Mesendoderm (in vitro differentiated cells): ENCODE measurements at regions not wholly inside any gene's neighbourhood (a gene's known extent, or its start where the extent isn't known, plus 50 kb on each side); places are given as distances from the start of the nearest gene placed in this dataset.

Experiments used
- DNase-seq: peaks from one replicate; pipeline ENCODE4 v3.0.0; 2013
- H2AK5ac ChIP-seq: 2 replicates; pipeline ENCODE4 v1.6.1; 2013; ENCODE audit warnings: low read length, inconsistent platforms
- H2BK120ac ChIP-seq: 2 replicates; pipeline ENCODE4 v1.6.1; 2013; ENCODE audit warnings: low read depth, mild to moderate bottlenecking, low read length, moderate library complexity, mixed read lengths
- H2BK15ac ChIP-seq: replicated peaks from 2 replicates; pipeline ENCODE4 v1.6.1; 2013; ENCODE audit warnings: low read depth, mild to moderate bottlenecking, moderate library complexity
- H2BK5ac ChIP-seq: 2 replicates; pipeline ENCODE4 v1.6.1; 2013; ENCODE audit warnings: low read length, inconsistent platforms
- H3K18ac ChIP-seq: 2 replicates; pipeline ENCODE4 v1.6.1; 2013; ENCODE audit warnings: mild to moderate bottlenecking, low read length, mixed read lengths
- H3K23ac ChIP-seq: one replicate; pipeline ENCODE4 v1.6.1; 2013; ENCODE audit warnings: low read length
- H3K27ac ChIP-seq: 2 replicates; pipeline ENCODE4 v1.5.1; 2013; ENCODE audit warnings: low read depth, mild to moderate bottlenecking, inconsistent platforms, low read length, moderate library complexity
- H3K27me3 ChIP-seq: 2 replicates; pipeline ENCODE4 v1.6.1; 2013; ENCODE audit warnings: low read length, control low read depth, mild to moderate bottlenecking, inconsistent platforms; ENCODE audit not compliant: insufficient read depth, poor library complexity
- H3K36me3 ChIP-seq: 2 replicates; pipeline ENCODE4 v1.6.1; 2013; ENCODE audit warnings: low read length, inconsistent platforms; ENCODE audit not compliant: control insufficient read depth, insufficient read depth
- H3K4ac ChIP-seq: one replicate; pipeline ENCODE4 v1.6.1; 2013; ENCODE audit warnings: low read depth, mild to moderate bottlenecking, low read length, moderate library complexity
- H3K4me1 ChIP-seq: 2 replicates; pipeline ENCODE4 v1.6.1; 2013; ENCODE audit warnings: low read depth, low read length, inconsistent platforms; ENCODE audit not compliant: control insufficient read depth
- H3K4me2 ChIP-seq: 2 replicates; pipeline ENCODE4 v1.6.1; 2013; ENCODE audit warnings: low read length
- H3K4me3 ChIP-seq: 2 replicates; pipeline ENCODE4 v1.5.1; 2013; ENCODE audit warnings: mild to moderate bottlenecking, low read length
- H3K56ac ChIP-seq: one replicate; pipeline ENCODE4 v1.6.1; 2013; ENCODE audit warnings: low read length
- H3K79me1 ChIP-seq: 2 replicates; pipeline ENCODE4 v1.6.1; 2013; ENCODE audit warnings: low read length, inconsistent platforms
- H3K79me2 ChIP-seq: 2 replicates; pipeline ENCODE4 v1.6.1; 2013; ENCODE audit warnings: mild to moderate bottlenecking, low read length; ENCODE audit not compliant: control insufficient read depth, insufficient read depth
- H3K9ac ChIP-seq: 2 replicates; pipeline ENCODE4 v1.6.1; 2013; ENCODE audit warnings: low read length, inconsistent platforms
- H4K5ac ChIP-seq: one replicate; pipeline ENCODE4 v1.6.1; 2013; ENCODE audit warnings: low read length
- H4K8ac ChIP-seq: one replicate; pipeline ENCODE4 v1.6.1; 2013; ENCODE audit warnings: low read depth, mild to moderate bottlenecking, control low read depth, low read length, moderate library complexity
- WGBS: extraction: QIAGEN DNeasy Blood & Tissue Kit; methylation state at CpG from one replicate; pipeline ENCODE4 v1.1.7; 2013; ENCODE audit warnings: low lambda C conversion rate, missing lambda C conversion rate; ENCODE audit not compliant: insufficient coverage; ENCODE audit errors: extremely low coverage; 5-methylcytosine and 5-hydroxymethylcytosine counted together

DNA sequence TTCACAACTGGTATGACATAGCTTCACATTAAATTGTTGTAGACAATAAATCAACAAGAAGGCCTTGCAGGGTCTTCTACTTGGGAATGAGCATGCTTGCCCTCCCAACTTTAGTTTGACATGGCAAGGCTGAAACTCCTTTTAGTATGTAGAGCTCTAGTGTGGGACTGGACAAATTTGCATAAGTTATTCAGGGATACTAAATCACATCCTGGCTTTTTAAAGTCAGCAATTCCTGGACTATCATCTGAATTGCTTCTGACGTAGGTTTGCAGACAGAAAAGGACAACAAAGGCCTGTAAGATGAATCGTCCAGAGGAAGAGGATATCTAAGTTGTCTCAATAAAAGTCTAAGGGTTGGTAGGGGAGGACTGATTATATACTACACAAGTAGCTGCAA, 123.0 kb upstream of the MAGEB16 start:
- no peak overlapping the region for H3K56ac ChIP-seq
- no peak overlapping the region for H2BK5ac ChIP-seq
- no peaks in the 10 kb centered on the region for H3K79me1 ChIP-seq
- H2BK120ac ChIP-seq = no peak overlapping the region
- no peak overlapping the region for H3K9ac ChIP-seq
- H3K27me3 ChIP-seq = no peaks in the 10 kb centered on the region
- WGBS = no CpG with 5 or more reads among the region's 2 CpGs
- no peak overlapping the region for H3K27ac ChIP-seq
- no peak overlapping the region for H3K18ac ChIP-seq
- H3K36me3 ChIP-seq = no peaks in the 10 kb centered on the region
- H4K5ac ChIP-seq = no peak overlapping the region
- H3K23ac ChIP-seq = no peak overlapping the region
- H3K4ac ChIP-seq = no peak overlapping the region
- H3K79me2 ChIP-seq = no peaks in the 10 kb centered on the region
- H2AK5ac ChIP-seq = no peak overlapping the region
- H3K4me2 ChIP-seq = no peak overlapping the region
- H3K4me3 ChIP-seq = no peak overlapping the region
- DNase-seq = no peak
- no peak overlapping the region for H2BK15ac ChIP-seq
- no peaks in the 10 kb centered on the region for H3K4me1 ChIP-seq
- no peak overlapping the region for H4K8ac ChIP-seq

DNA sequence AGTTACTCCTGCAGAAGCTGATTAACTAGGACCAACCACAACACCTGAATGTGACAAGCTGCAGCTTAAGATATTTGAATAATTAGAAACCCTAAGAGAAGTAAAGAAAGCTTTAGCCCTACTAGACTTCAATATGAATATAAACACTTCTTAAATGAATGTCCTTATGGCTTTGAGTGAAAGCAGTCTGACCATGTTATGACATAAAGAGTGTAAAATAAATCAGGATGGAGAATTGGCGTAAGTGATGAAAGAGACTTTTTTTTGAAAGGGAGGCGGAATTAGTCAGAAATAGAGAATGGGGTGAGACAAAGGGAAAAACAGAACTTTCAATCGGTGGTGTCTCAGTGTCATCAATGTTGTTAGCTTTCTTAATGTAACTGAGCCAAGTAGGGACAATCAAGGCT, 117.2 kb upstream of the MAGEB16 start:
- Histone ChIP-seq H3K4me1 (no peaks in the 10 kb centered on the region), H3K4me3 (no peak overlapping the region), H3K27me3 (no peaks in the 10 kb centered on the region), H3K36me3 (no peaks in the 10 kb centered on the region), H4K8ac (no peak overlapping the region), H2BK120ac (no peak overlapping the region), H3K4me2 (no peak overlapping the region), H3K4ac (no peak overlapping the region), H3K79me1 (no peaks in the 10 kb centered on the region), H3K56ac (no peak overlapping the region), H3K9ac (no peak overlapping the region), H2AK5ac (no peak overlapping the region), H3K79me2 (no peaks in the 10 kb centered on the region), H3K23ac (no peak overlapping the region), H2BK15ac (no peak overlapping the region), H3K18ac (no peak overlapping the region), H2BK5ac (no peak overlapping the region), H3K27ac (no peak overlapping the region), H4K5ac (no peak overlapping the region)
- no CpG with 5 or more reads among the region's 3 CpGs for WGBS
- DNase-seq = no peak

DNA sequence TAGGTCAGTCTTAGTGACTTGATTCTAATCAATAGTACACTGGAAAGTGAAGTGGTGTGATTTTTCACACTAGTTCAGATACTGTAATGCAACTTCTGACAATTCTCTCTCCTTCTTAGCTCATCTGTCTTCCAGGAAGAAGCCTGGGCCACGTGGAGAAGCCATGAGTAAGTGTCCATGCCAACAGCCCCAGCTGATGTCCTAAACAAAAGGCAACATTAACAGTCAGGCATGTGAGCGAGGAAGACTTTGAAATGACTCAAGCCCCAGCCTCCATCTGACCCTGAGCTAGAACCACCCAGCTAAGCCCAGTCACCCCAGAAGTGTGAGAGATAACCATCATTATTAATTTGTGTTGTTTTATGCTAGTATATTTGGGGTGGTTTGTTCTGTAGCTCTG, 115.7 kb upstream of the MAGEB16 start:
- H3K9ac ChIP-seq = no peak overlapping the region
- H3K79me1 ChIP-seq = no peaks in the 10 kb centered on the region
- no peak overlapping the region for H2BK15ac ChIP-seq
- no peak overlapping the region for H3K27ac ChIP-seq
- H3K27me3 ChIP-seq = no peaks in the 10 kb centered on the region
- no peaks in the 10 kb centered on the region for H3K79me2 ChIP-seq
- H3K23ac ChIP-seq = no peak overlapping the region
- DNase-seq = no peak
- no peak overlapping the region for H3K4me2 ChIP-seq
- no peak overlapping the region for H2AK5ac ChIP-seq
- no peak overlapping the region for H2BK5ac ChIP-seq
- no peak overlapping the region for H2BK120ac ChIP-seq
- H4K8ac ChIP-seq = no peak overlapping the region
- no peak overlapping the region for H3K56ac ChIP-seq
- H3K4me1 ChIP-seq = no peaks in the 10 kb centered on the region
- H3K36me3 ChIP-seq = no peaks in the 10 kb centered on the region
- WGBS = no CpG with 5 or more reads among the region's 2 CpGs
- H3K4me3 ChIP-seq = no peak overlapping the region
- H3K18ac ChIP-seq = no peak overlapping the region
- no peak overlapping the region for H3K4ac ChIP-seq
- no peak overlapping the region for H4K5ac ChIP-seq

DNA sequence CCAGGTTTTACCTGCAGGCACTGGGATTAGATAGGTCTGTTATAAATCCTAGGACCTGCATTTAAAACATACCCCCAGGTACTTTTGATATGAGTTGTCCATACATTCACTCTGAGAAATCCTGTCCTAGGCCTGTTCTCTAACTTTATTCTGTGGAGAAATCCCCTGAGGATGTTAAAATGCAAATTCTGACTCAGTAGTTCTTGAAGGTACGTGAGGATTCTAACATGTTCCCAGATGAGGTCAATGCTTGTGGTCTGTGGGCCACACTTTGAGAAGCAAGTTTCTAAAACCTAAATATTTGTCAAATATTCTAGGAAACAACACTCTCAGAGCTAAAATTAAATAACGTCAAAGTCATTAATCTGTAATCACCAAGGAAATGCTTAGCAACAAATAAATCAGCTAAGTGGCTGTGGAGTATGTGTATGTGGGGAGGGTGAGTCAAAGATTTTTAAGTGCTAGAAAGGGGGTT, 101.3 kb upstream of the MAGEB16 start:
- Histone ChIP-seq H3K27me3 (no peaks in the 10 kb centered on the region), H3K4me1 (no peaks in the 10 kb centered on the region), H3K27ac (no peak overlapping the region), H3K23ac (no peak overlapping the region), H3K4me3 (no peak overlapping the region), H2BK5ac (no peak overlapping the region), H3K36me3 (no peaks in the 10 kb centered on the region), H2BK15ac (no peak overlapping the region), H3K79me2 (no peaks in the 10 kb centered on the region), H2AK5ac (no peak overlapping the region), H4K8ac (no peak overlapping the region), H3K4ac (no peak overlapping the region), H3K4me2 (no peak overlapping the region), H3K18ac (no peak overlapping the region), H4K5ac (no peak overlapping the region), H3K56ac (no peak overlapping the region), H3K9ac (no peak overlapping the region), H3K79me1 (no peaks in the 10 kb centered on the region), H2BK120ac (no peak overlapping the region)
- no peak for DNase-seq
- WGBS = no CpG with 5 or more reads among the region's 2 CpGs

DNA sequence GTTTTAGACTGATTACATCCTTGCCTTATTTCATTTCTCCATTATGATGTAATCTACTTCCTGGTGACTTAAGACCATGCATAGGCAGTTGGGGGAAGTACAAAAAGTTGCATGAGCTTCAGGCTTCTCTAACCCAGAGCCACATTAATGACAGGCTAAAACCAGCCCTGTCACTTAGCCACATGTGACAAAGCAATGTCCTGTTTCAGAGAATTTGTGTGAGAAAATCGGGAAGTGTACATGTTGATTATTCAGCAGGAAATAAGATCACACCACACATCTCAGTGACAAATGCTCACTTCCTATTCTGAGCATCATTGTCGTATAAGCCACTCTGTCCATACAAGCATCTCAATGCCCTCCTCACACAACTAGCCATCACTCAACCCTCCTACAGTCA, 98.5 kb upstream of the MAGEB16 start:
- no peak overlapping the region for H2BK120ac ChIP-seq
- H3K36me3 ChIP-seq = no peaks in the 10 kb centered on the region
- H3K4me1 ChIP-seq = no peaks in the 10 kb centered on the region
- H3K56ac ChIP-seq = no peak overlapping the region
- H3K27me3 ChIP-seq = no peaks in the 10 kb centered on the region
- H3K4me3 ChIP-seq = no peak overlapping the region
- no peak overlapping the region for H2BK5ac ChIP-seq
- no peak overlapping the region for H4K5ac ChIP-seq
- no peak overlapping the region for H3K27ac ChIP-seq
- no peak overlapping the region for H3K23ac ChIP-seq
- WGBS = no CpG with 5 or more reads among the region's 2 CpGs
- H3K18ac ChIP-seq = no peak overlapping the region
- H3K4ac ChIP-seq = no peak overlapping the region
- H3K9ac ChIP-seq = no peak overlapping the region
- H2BK15ac ChIP-seq = no peak overlapping the region
- H3K79me1 ChIP-seq = no peaks in the 10 kb centered on the region
- no peak overlapping the region for H2AK5ac ChIP-seq
- H4K8ac ChIP-seq = no peak overlapping the region
- no peak for DNase-seq
- no peak overlapping the region for H3K4me2 ChIP-seq
- no peaks in the 10 kb centered on the region for H3K79me2 ChIP-seq

DNA sequence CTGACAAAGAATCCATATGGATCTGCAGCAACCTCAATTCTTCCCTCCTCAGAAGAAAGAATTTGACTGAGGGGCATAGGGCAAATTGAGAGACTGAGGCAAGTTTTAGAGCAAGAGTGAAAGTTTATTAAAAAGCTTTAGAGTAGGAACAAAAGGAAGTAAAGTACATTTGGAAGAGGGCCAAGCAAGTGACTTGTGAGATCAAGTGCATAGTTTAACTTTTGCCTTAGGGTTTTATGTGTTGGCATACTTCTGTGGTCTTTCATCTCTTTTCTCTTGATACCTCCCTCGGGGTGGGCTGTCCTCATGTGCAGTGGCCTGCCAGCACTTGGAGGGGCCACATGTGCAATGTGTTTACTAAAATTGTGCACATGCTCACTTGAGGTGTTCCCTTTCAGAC, 98.0 kb upstream of the MAGEB16 start:
- WGBS = no CpG with 5 or more reads among the region's 1 CpG
- H3K27ac ChIP-seq = no peak overlapping the region
- DNase-seq = no peak

More for the DNA sequence above, 98.0 kb upstream of the MAGEB16 start:
- H2BK5ac ChIP-seq = no peak overlapping the region
- no peak overlapping the region for H3K4me2 ChIP-seq
- no peak overlapping the region for H3K4me3 ChIP-seq
- no peak overlapping the region for H3K18ac ChIP-seq
- no peaks in the 10 kb centered on the region for H3K79me1 ChIP-seq
- no peaks in the 10 kb centered on the region for H3K4me1 ChIP-seq
- H4K8ac ChIP-seq = no peak overlapping the region
- H2AK5ac ChIP-seq = no peak overlapping the region
- no peak overlapping the region for H3K4ac ChIP-seq
- H2BK15ac ChIP-seq = no peak overlapping the region
- H2BK120ac ChIP-seq = no peak overlapping the region
- H3K9ac ChIP-seq = no peak overlapping the region
- H3K27me3 ChIP-seq = no peaks in the 10 kb centered on the region
- H4K5ac ChIP-seq = no peak overlapping the region
- no peaks in the 10 kb centered on the region for H3K79me2 ChIP-seq
- no peak overlapping the region for H3K56ac ChIP-seq
- H3K36me3 ChIP-seq = no peaks in the 10 kb centered on the region
- no peak overlapping the region for H3K23ac ChIP-seq
